DMS53 (cell line): ENCODE measurements at regions not wholly inside any gene's neighbourhood (a gene's known extent, or its start where the extent isn't known, plus 50 kb on each side); places are given as distances from the start of the nearest gene placed in this dataset.
"Not testable (repeated sequence)": the region's sequence is repeated elsewhere in the genome, so short reads cannot be mapped to it uniquely, and the experiment has no call there.

Source experiments
- DNase-seq: peaks from one replicate; lab custom pipeline; 2025; lab: John Stamatoyannopoulos, UW

- no peak for DNase-seq
Measured at GRCh38 chrX:127207326-127207725, 387.8 kb downstream of the PRR32 start.

DNA sequence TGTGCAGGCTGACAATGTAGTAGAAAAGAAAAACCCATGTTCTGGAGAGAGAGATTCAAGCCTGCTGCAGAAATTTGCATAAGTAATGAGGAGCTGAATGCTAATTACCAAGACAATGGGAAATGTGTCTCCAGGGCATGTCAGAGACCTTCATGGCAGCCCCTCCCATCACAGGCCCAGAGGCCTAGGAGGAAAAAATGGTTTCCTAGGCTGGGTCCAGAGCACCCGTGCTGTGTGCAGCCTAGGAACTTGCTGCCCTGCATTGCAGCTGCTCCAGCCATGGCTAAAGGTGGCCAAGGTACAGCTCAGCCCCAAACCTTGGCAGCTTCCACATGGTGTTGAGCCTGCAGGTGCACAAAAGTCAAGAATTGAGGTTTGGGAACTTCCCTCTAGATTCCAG, 402.3 kb downstream of the PRR32 start:
- DNase-seq = not testable (repeated sequence)

DNA sequence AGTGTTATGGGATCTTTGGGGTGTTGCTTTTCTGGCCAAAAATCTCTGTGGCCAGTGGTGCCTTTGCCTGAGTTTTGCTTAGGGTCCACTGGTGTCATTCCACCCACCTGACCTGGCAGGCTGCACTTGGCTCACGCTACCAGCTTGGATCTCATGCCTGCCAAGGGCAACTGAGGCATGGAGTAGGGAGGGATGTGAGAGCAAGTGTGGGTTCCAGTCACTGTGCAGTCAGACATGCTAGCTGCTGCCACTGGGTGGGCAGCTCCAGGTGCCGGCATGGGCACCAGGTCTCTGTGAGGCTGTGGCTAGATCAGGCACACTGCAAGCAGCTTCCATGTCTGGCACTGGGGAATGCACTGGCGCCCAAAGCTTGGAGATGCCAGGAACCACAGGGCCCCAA, 424.1 kb downstream of the PRR32 start:
- no peak for DNase-seq

- no peak for DNase-seq
Measured at GRCh38 chrX:127259742-127260141, 440.2 kb downstream of the PRR32 start.

DNA sequence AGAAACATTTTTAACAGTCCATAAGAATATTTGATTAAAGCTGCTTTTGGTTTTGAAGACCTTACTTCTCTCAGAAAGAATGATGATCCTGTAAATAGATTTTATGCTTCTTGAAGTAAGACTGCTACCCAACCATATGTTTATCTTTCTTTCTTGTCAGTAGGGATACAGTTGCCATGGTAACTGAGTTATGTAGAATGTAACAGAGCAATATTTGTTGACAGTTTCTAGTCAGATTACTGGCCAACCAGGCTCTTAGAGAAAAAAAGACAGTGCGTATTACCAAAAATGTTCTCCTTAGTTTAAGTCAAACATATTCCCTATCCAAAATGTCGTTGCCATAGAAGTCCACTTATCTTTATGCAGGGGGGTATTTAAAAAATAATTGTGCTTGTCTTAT, 456.8 kb downstream of the PRR32 start:
- DNase-seq = peak; percentile 30

DNA sequence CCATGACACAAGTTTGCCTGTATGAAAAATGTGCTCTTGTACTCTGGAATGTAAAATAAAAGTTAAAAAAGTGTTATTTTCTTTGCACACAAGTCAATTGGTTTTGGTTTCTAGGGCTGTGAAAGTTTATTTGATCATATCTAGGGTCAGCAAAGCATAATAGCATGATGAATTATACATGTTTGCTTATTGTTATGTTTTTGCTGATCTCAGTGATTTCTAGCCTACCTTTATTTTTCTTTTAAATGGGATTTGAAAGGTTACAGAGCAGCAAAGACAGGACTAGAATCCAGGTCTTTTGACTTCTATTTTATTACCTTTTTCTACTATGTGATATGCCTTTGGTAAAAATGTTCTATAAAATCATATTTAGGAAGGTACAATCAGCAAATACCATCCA, 481.0 kb downstream of the PRR32 start:
- no peak for DNase-seq

DNA sequence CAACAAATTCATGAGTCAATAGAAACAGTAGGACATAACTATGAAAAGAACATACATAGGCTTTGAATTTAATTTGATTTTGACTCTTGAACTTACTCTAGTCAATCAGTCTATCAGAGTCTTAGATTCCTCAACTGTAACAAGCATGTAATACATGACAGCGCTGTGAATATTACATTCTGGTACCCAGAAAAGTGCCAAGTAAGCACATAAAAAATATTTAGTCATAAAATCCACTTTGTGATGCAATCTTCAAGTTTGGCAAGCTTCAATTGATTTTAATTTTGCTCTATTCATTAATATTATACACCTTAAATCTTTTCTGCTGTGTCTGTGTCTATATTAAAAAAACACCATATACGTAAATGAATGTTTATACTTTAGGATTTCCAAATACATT, 483.3 kb downstream of the PRR32 start:
- no peak for DNase-seq

- no peak for DNase-seq
Measured at GRCh38 chrX:127305013-127305412, 485.5 kb downstream of the PRR32 start.

- DNase-seq = no peak
Measured at GRCh38 chrX:127306262-127306661, 486.7 kb downstream of the PRR32 start.

- DNase-seq = no peak
Measured at GRCh38 chrX:127313635-127314034, 494.1 kb downstream of the PRR32 start.

DNA sequence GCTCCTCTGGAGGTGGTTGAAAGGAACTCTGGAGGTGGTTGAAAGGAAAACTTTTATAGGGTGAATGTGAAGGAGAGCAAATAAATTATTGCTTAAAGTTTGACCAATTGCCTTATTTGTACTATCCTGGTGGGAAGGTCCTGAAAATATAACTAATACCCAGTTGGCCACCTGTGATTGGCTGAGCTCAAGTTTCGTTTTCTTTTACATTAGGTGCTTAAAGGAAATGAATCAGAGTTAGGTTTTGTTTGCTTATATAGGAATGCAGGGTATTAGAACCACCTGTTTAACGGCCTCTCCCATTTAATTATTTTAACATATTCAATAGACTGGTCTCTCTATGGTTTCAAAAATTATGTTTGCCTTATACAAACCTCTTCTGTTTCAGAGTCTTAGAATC, 497.6 kb downstream of the PRR32 start:
- peak; percentile 1 for DNase-seq

GRCh38 chrX:127324128-127324527, 504.6 kb downstream of the PRR32 start:
- no peak for DNase-seq
